IPS-18c (cell line): ENCODE measurements at regions not wholly inside any gene's neighbourhood (a gene's known extent, or its start where the extent isn't known, plus 50 kb on each side); places are given as distances from the start of the nearest gene placed in this dataset.
"Not testable (repeated sequence)": the region's sequence is repeated elsewhere in the genome, so short reads cannot be mapped to it uniquely, and the experiment has no call there.

Experiments used
- H3K4me3 ChIP-seq: 2 replicates; pipeline ENCODE4 v1.7.0; 2013; ENCODE audit warnings: low read depth, mild to moderate bottlenecking, low read length, moderate library complexity; ENCODE audit not compliant: insufficient read depth
- H3K9me3 ChIP-seq: one replicate; pipeline ENCODE4 v1.6.1; 2013; ENCODE audit warnings: mild to moderate bottlenecking, low read length, moderate library complexity; ENCODE audit not compliant: control insufficient read depth, insufficient read depth

- H3K4me3 ChIP-seq: peak overlapping the region; percentile 72
- no peaks in the 10 kb centered on the region for H3K9me3 ChIP-seq
Observed at GRCh38 chr13:99087098-99087953, 109.5 kb upstream of the DOCK9 start.

GRCh38 chr13:99087954-99088491 is 110.2 kb upstream of the DOCK9 start:
- peak overlapping the region; percentile 72 for H3K4me3 ChIP-seq

GRCh38 chr13:99093997-99094396 is 106.7 kb upstream of the UBAC2 start:
- Histone ChIP-seq H3K4me3 (no peak overlapping the region), H3K9me3 (no peaks in the 10 kb centered on the region)

More at GRCh38 chr13:99087954-99088491, 110.2 kb upstream of the DOCK9 start:
- H3K9me3 ChIP-seq: no peaks in the 10 kb centered on the region

GRCh38 chr13:99101831-99102230 is 98.8 kb upstream of the UBAC2 start:
- not testable (repeated sequence) for H3K4me3 ChIP-seq, H3K9me3 ChIP-seq

GRCh38 chr13:99103536-99103935 is 97.1 kb upstream of the UBAC2 start:
- Histone ChIP-seq H3K9me3 (no peaks in the 10 kb centered on the region), H3K4me3 (no peak overlapping the region)

- H3K4me3 ChIP-seq: no peak overlapping the region
- no peaks in the 10 kb centered on the region for H3K9me3 ChIP-seq
Observed at GRCh38 chr13:99104396-99104795, 96.3 kb upstream of the UBAC2 start.

GRCh38 chr13:99105160-99105559 is 95.5 kb upstream of the UBAC2 start:
- H3K4me3 ChIP-seq: no peak overlapping the region
- H3K9me3 ChIP-seq: no peaks in the 10 kb centered on the region

- no peak overlapping the region for H3K4me3 ChIP-seq
Observed at GRCh38 chr13:99113351-99113750, 87.3 kb upstream of the UBAC2 start.

GRCh38 chr13:99118179-99118578 is 82.5 kb upstream of the UBAC2 start:
- H3K4me3 ChIP-seq: no peak overlapping the region
- peaks cover 3% of the 10 kb centered on the region for H3K9me3 ChIP-seq

More at GRCh38 chr13:99113351-99113750, 87.3 kb upstream of the UBAC2 start:
- H3K9me3 ChIP-seq: no peaks in the 10 kb centered on the region

GRCh38 chr13:99119656-99120055 is 81.0 kb upstream of the UBAC2 start:
- no peak overlapping the region for H3K4me3 ChIP-seq
- H3K9me3 ChIP-seq: peaks cover 3% of the 10 kb centered on the region

GRCh38 chr13:99120751-99121150 is 79.9 kb upstream of the UBAC2 start:
- H3K4me3 ChIP-seq: no peak overlapping the region
- peaks cover 3% of the 10 kb centered on the region for H3K9me3 ChIP-seq

GRCh38 chr13:99122171-99122570 is 78.5 kb upstream of the UBAC2 start:
- Histone ChIP-seq H3K9me3 (peaks cover 3% of the 10 kb centered on the region), H3K4me3 (no peak overlapping the region)

- Histone ChIP-seq H3K9me3 (peaks cover 3% of the 10 kb centered on the region), H3K4me3 (no peak overlapping the region)
Observed at GRCh38 chr13:99123101-99124045, 77.3 kb upstream of the UBAC2 start.

- Histone ChIP-seq H3K4me3 (no peak overlapping the region), H3K9me3 (peaks cover 3% of the 10 kb centered on the region)
Observed at GRCh38 chr13:99124046-99124400, 76.6 kb upstream of the UBAC2 start.

- H3K4me3 ChIP-seq: no peak overlapping the region
- peaks cover 3% of the 10 kb centered on the region for H3K9me3 ChIP-seq
Observed at GRCh38 chr13:99124794-99125316, 75.8 kb upstream of the UBAC2 start.

- peaks cover 3% of the 10 kb centered on the region for H3K9me3 ChIP-seq
- H3K4me3 ChIP-seq: no peak overlapping the region
Observed at GRCh38 chr13:99125326-99125915, 75.2 kb upstream of the UBAC2 start.

- peaks cover 3% of the 10 kb centered on the region for H3K9me3 ChIP-seq
- no peak overlapping the region for H3K4me3 ChIP-seq
Observed at GRCh38 chr13:99126821-99127220, 73.8 kb upstream of the UBAC2 start.
